ENCODE measurements at regions not wholly inside any gene's neighbourhood (a gene's known extent, or its start where the extent isn't known, plus 50 kb on each side); places are given as distances from the start of the nearest gene placed in this dataset.

GRCh38 chr1:38114241-38115026, 67.8 kb upstream of the POU3F1 start:
- TF ChIP-seq, protein P1, sequence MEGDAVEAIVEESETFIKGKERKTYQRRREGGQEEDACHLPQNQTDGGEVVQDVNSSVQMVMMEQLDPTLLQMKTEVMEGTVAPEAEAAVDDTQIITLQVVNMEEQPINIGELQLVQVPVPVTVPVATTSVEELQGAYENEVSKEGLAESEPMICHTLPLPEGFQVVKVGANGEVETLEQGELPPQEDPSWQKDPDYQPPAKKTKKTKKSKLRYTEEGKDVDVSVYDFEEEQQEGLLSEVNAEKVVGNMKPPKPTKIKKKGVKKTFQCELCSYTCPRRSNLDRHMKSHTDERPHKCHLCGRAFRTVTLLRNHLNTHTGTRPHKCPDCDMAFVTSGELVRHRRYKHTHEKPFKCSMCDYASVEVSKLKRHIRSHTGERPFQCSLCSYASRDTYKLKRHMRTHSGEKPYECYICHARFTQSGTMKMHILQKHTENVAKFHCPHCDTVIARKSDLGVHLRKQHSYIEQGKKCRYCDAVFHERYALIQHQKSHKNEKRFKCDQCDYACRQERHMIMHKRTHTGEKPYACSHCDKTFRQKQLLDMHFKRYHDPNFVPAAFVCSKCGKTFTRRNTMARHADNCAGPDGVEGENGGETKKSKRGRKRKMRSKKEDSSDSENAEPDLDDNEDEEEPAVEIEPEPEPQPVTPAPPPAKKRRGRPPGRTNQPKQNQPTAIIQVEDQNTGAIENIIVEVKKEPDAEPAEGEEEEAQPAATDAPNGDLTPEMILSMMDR (IDR thresholded peaks at IDR 0.05) = no peak
- no peak for TF ChIP-seq POLR2A (IDR thresholded peaks at IDR 0.05)

Data from adrenal gland (tissue), 5 donors.